ENCODE measurements at regions not wholly inside any gene's neighbourhood (a gene's known extent, or its start where the extent isn't known, plus 50 kb on each side); places are given as distances from the start of the nearest gene placed in this dataset.

GRCh38 chr2:105517814-105518705 is 119.2 kb upstream of the FHL2 start:
- Histone ChIP-seq H3K9me3 (ENCODE audit: control insufficient read depth in 1 of 2, insufficient read depth in 1 of 2, low read depth in 1 of 2, low read length in 2 of 2) (no peaks in the 10 kb centered on the region), H3K4me2 (ENCODE audit: low read length) (no peak overlapping the region), H4K20me1 (ENCODE audit: insufficient read depth) (no peaks in the 10 kb centered on the region), H3K27me3 (ENCODE audit: insufficient read depth, low read length) (0 out of 2 replicates have a peak, but pooled peaks cover 3% of the 10 kb centered on the region), H3K27ac (ENCODE audit: low read depth, low read length) (no peak overlapping the region), H3K79me2 (ENCODE audit: insufficient read depth, low read length) (no peaks in the 10 kb centered on the region), H3K9me2 (ENCODE audit: insufficient read depth) (no peaks in the 10 kb centered on the region), H3K4me3 (replicated peaks in 1 of 2; ENCODE audit: low read depth in 1 of 2, low read length in 2 of 2) (no peak overlapping the region), H3K9ac (ENCODE audit: low read length) (no peak overlapping the region), H2AFZ (ENCODE audit: low read depth, low read length, poor library complexity, severe bottlenecking) (no peak overlapping the region), H3K36me3 (ENCODE audit: control insufficient read depth in 1 of 2, insufficient read depth in 2 of 2, low read length in 2 of 2) (no peaks in the 10 kb centered on the region), H3K4me1 (ENCODE audit: control insufficient read depth in 1 of 2, insufficient read depth in 2 of 2, low read length in 2 of 2) (no peaks in the 10 kb centered on the region)
- ATAC-seq = no peak
- DNase-seq (ENCODE audit: low read depth, low spot score) = no peak
- ChIA-PET CTCF (interaction anchor here (1.0 to 2.1 kb wide), 5 partner anchors 114 to 173 kb away, joined by 3 to 11 read pairs (median 5); no protein-coding TSS in a partner anchor), POLR2A (no interaction called here), RAD21 (ENCODE audit: low non-redundant PET in 1 of 2, low total read pairs in 2 of 2, uncharacterized antibody in 2 of 2, unreplicated experiment in 2 of 2) (no interaction called here)
- TF ChIP-seq ZFX (IDR thresholded peaks at IDR 0.05) (no peak), CEBPB (IDR thresholded peaks at IDR 0.05; ENCODE audit: low read depth) (no peak), TCF7L2 (IDR thresholded peaks at IDR 0.05; ENCODE audit: borderline replicate concordance, extremely low read depth, insufficient read depth, insufficient read length) (no peak), YY1 (IDR thresholded peaks at IDR 0.05; ENCODE audit: extremely low read depth, insufficient replicate concordance, low read depth, low read length) (no peak), ZNF274 (IDR thresholded peaks at IDR 0.05; ENCODE audit: low read depth, low read length) (no peak), ATF3 (IDR thresholded peaks at IDR 0.05) (no peak), SIN3A (IDR thresholded peaks at IDR 0.05; ENCODE audit: low read depth) (no peak), EZH2phosphoT487 (IDR thresholded peaks at IDR 0.05; ENCODE audit: borderline replicate concordance) (no peak)
- TF ChIP-seq, protein P1, sequence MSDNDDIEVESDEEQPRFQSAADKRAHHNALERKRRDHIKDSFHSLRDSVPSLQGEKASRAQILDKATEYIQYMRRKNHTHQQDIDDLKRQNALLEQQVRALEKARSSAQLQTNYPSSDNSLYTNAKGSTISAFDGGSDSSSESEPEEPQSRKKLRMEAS (IDR thresholded peaks at IDR 0.05) = no peak
- no TSS peak for BruUV-seq (replicated peaks)
- intact Hi-C loops (cut with micrococcal nuclease) = loop anchor here (2.0 kb wide), 1 partner anchor 63 kb away; no protein-coding TSS in a partner anchor

Measured in HCT116 (cell line).